ENCODE measurements at regions not wholly inside any gene's neighbourhood (a gene's known extent, or its start where the extent isn't known, plus 50 kb on each side); places are given as distances from the start of the nearest gene placed in this dataset.
"Not testable (repeated sequence)": the region's sequence is repeated elsewhere in the genome, so short reads cannot be mapped to it uniquely, and the experiment has no call there.

DNA sequence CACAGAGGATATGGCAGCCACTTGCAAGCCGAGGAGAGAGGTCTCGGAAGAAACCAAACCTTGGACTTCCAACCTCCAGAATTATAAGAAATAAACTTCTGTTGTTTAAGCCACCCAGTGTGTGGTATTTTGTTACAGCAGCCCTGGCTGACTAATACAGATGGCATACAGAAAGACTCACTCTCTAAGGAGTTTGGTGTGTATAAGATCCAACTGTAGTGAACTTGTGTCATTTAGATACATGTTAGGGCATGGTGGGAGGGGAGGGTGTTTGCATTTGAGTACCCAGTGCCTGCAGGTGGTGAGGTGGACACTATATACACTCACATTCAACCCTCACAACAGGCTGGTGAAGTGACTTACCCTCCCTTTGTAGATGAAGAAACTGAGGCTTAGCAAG, 233.2 kb upstream of the KLF3 start:
- DNase-seq = no peak

- no peak for DNase-seq
Measured at GRCh38 chr4:38442073-38442788, 221.8 kb upstream of the KLF3 start.

DNA sequence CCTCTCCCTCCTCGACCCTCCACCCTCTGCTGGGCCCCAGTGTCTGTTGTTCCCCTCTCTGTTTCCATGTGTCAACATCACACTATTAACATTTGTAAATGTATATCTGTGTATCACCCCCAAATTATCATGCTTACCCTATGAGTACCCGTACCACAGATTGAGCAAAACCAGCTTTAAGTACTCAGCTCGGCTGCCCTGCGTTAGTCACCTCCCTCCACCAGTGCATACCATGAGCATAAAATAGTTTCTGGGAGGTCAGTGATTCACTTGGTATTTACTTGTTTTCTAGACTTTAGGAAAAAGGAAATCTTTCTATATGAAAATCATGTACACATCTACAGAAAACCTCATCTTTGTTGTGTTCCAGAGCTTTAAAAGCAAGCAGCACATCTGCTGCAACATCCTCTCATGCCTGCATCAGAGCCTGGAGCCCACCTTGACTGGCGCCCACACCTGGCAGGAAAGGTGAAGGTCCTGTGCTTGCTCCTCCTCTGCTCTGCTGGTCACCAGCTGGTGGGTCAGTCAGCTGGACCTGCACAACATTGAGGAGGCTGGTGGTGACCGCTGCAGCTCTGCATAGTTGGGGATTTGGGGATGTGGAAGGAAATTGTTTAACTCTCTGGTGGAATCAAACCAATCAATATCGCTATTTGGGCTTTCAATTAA, 214.4 kb upstream of the KLF3 start:
- DNase-seq = no peak

DNA sequence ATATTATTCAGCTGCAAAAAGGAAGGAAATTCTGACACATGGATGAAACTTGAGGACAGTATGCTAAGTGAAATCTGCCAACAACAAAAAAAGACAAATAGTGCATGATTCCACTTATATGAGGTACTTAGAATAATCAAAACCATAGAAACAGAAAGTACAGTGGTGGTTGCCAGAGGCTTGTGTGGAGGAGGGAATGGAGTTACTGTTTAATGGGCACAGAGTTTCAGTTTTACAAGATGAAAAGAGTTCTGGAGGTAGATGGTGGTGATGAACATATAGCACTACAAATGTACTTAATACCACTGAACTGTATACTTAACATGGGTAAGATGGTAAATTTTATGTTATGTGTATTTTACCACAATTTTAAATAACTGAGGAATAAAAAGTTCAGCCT, 212.0 kb upstream of the KLF3 start:
- no peak for DNase-seq

DNA sequence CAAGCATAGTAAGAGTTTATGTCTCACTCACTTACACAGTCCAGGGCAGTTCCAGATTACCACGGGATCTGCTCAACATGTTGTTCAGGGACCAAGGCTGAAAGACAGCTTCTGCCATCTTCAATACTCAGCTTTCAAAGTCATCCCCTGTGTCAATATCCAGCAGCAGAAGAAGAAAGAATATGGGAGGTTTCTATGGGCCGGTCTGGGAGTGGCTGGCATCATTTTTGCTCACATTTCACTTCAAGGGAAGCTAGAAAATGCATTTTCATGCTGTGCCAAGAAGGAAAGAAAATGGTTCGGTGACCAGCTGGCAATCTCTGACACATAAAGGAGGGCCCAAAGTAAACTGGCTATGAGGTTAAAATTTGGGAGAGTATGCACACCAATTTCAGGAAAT, 211.5 kb upstream of the KLF3 start:
- DNase-seq = no peak

DNA sequence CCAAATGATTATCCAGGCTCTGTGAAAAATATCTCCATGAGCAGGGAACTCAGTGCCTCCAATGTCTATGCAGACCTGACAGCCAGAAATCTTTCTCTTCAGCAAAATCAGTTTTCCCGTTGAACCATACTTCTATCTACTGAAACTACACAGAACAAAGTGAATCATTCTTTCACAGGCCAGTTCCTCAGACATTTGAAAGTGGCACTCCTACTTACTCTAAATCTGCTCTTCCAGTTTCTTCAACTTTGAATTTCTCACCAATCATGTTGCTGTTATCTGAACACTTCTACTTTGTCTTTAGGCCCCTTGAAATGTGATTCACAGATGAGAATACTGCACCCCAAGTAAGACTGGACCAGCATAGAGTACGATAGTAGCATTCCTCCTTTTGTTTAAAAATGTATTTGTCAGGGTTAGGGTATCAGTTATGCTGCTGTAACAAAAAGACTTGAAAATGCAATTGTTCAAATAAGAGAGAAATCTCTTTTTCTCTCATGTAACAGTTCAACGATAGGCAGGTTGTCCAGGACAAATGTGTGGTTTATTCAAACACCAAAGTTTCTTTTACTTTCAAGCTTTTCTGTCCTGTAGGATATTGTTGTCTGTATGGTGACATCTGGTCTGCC, 210.6 kb upstream of the KLF3 start:
- DNase-seq = no peak

- DNase-seq = no peak
Measured at GRCh38 chr4:38454284-38454683, 209.7 kb upstream of the KLF3 start.

- DNase-seq = no peak
Measured at GRCh38 chr4:38455092-38455862, 208.7 kb upstream of the KLF3 start.

- no peak for DNase-seq
Measured at GRCh38 chr4:38456096-38456495, 207.9 kb upstream of the KLF3 start.

GRCh38 chr4:38461342-38461741, 202.7 kb upstream of the KLF3 start:
- DNase-seq = no peak

DNA sequence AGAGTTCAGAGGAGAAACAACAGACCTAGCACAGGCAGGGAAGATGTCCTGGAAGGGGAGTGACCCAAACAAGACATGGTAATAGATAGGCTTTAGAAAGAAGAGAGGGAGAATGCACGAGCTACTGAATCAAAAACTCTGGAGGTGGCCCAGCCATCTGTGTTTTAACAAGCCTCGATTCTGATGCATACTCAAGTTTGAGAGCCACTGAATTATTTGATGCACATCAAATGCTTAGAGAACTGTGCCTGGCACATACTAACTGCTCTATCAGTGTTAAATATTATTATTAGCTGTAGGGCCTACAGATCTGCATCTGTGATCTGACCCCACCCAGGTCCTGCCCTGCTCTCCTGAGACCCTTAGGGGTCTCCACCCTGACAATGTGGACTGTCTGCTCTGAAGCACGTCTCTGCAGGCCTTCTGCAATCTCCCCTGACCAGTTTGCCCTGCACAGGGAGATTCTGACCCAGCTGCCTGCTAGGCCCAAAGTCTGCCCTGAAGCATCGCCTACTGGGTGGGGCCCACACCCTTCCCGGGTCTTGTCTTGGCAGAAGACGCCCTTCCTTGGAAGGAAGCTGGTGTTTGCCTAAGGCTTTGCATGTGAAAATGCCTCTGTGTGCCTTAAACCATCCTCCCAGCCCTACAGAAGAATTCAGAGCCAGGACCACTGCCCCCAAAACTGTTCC, 201.5 kb upstream of the KLF3 start:
- DNase-seq = no peak

GRCh38 chr4:38463268-38463958, 200.6 kb upstream of the KLF3 start:
- no peak for DNase-seq

DNA sequence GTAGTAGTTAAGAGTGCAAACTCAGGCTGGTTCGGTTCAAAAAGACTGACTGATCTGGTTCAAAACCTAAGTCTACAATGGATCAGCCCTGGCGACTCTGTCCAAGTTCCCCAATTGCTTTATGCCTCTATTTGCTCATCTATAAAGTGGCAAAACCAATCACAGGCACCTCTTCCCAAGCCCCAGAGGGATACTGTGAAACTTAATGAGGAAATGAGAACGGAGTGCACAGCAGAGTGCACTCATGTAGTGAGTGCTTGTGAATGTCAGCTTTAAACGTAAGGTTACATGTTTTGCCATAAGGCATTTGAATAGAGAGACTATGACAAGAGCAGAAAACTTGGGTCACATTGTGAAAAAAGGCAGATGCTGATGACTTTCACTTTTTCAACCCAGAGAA, 199.7 kb upstream of the KLF3 start:
- DNase-seq = no peak

DNA sequence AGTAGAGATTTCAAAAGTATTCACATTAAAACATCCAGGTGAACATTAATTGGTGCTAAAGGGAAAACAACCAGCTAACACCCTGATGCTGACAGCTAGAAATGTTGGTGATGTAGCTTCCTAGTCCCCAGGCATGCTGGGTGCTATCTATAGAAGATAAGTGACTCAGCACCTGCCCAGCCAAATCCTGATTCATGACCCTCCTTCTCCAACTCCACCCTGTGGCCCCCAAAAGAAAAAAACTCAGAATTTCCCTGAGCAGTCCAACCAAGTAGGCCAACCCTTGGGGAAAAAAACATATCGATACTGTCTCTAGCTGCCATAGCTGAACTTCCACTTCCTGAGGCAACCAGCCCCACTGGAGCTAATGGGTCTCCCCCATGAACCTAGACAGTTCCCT, 197.6 kb upstream of the KLF3 start:
- DNase-seq = no peak

GRCh38 chr4:38467296-38467695, 196.7 kb upstream of the KLF3 start:
- DNase-seq = no peak

GRCh38 chr4:38468339-38468866, 195.6 kb upstream of the KLF3 start:
- no peak for DNase-seq

- DNase-seq = no peak
Measured at GRCh38 chr4:38469410-38469809, 194.6 kb upstream of the KLF3 start.

GRCh38 chr4:38470735-38471262, 193.2 kb upstream of the KLF3 start:
- no peak for DNase-seq

GRCh38 chr4:38482696-38483095, 181.3 kb upstream of the KLF3 start:
- no peak for DNase-seq

- DNase-seq = not testable (repeated sequence)
Measured at GRCh38 chr4:38483628-38484027, 180.4 kb upstream of the KLF3 start.

- DNase-seq = no peak
Measured at GRCh38 chr4:38489011-38489861, 174.8 kb upstream of the KLF3 start.

Data from stimulated activated CD4-positive, alpha-beta T cell treated with anti-CD3 and anti-CD28 coated beads, Interleukin-12 subunit alpha, Interleukin-12 subunit beta, amount 100 ng/mL, for 4 hours (primary cell).